ENCODE measurements at regions not wholly inside any gene's neighbourhood (a gene's known extent, or its start where the extent isn't known, plus 50 kb on each side); places are given as distances from the start of the nearest gene placed in this dataset.
A peak's percentile ranks its signal among the peaks of the same experiment; 100 is the strongest.

DNA sequence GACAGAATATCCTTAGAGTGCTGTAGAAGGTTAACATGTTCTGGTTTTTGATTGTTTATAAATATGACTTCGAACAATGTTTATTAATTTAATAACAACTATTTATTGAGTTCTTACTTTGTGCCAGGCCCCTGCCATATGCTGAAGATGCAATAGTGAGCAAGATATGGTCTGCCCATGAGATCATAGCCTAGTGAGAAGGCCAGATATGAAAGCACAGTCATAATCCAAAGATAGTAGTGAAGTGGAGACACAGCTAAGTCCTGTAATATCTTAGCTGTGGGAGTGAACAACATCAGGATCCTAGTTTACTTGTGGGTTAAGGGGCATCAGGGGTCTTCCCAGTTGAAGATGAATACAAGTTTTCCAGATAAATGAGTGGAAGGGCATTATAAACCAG is 189.4 kb upstream of the FBXO33 start:
- no peak for DNase-seq

DNA sequence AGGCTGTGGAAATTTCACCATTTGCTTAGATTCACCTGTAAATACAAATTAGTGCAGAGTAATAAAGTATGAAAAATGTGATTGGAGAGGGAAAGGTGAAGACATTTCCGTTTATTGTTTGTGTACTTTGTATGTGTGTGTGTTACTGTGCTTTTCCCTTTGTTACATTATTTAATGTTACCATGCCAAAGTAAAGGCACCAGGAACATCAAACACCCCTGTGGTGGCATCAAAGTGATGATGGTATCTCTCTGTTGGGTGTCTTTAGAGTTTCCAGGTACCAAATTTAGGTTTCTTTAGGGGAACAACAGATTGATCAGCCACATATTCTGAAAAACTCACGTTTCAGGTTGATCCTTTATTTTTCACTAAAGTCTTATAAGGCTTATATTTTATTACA is 189.0 kb upstream of the FBXO33 start:
- no peak for DNase-seq

DNA sequence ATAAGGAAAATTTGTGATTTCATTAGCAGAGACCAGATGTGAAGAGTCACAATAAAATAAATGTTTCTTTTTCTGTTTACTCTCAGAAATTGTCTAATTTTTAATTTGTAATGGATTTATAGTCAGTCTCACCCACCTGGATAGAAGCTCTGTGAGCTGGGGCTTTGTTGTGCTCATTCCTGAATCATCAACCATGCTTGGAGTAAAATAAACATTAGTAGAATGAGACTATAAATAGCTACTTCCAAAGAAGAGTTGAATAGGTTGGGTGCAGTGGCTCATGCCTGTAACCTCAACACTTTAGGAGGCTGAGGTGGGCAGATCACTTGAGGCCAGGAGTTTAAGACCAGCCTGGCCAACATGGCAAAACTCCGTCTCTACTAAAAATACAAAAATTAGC is 185.3 kb upstream of the FBXO33 start:
- peak; percentile 39 for DNase-seq

DNA sequence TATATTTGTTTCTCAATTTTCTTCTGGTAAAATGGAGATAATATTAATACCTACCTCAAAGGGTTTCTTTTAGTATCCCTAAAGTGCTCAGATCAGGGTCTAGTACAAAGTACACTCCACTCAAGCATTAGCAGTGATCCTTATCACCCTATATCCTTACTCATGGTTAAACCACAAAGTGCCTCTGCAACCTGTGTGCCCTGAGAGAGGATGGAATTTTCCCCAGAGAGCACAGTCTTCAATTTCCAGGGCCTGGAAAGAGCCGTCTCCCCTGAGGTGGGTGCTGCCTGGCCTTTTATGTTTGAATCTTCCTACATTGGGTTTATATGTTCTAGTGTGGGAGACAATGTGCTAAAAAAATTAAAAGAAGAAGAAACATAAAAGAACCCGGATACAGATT is 183.1 kb upstream of the FBXO33 start:
- peak; percentile 3 for DNase-seq

DNA sequence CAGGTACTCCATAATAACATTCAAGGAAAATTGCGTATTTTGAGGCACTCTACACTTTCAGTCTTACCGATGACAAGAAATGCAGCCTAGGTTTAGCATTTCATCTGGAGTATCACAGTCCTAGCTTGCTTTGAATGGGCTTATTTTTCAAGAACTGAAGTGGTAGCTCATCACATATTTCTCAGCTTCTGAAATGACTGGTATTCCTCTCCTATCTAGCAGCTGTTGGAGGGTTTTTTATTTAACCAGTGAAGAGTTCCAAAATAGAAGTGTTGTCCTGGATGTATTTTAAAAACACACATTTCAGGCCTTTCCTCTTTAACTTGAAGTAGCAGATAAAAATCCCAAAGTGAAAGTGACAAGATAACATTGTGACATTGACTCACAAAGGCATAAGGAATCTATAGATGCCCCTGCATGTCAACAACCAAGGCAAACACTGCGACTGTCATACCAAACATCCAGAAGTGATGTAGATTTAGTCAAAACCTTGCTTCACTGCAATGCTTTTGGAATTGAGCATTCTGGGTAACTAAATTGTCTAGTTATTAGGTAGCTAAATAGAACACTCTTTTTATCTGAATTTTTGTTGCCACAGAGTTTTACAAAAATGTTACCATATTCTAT is 182.2 kb upstream of the FBXO33 start:
- peak; percentile 4 for DNase-seq

DNA sequence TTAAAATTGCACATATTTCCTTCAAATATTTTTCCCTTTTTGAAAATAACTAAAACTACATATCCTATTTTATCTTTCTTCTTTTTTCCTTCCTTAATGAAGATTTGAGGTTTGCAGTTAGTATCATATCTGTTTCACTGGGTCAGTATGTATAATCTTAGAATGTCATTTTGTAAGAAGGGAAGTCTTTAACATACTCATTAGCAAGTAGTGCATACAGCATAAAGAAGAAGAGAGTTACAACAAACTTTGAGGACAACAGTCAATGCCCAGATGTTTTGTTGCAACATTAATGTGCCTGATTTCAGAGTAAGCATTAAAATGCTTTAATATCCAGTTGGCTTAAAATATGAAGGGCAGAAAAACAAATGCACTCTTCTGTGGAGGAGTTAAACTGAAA is 176.9 kb upstream of the FBXO33 start:
- no peak for DNase-seq

DNA sequence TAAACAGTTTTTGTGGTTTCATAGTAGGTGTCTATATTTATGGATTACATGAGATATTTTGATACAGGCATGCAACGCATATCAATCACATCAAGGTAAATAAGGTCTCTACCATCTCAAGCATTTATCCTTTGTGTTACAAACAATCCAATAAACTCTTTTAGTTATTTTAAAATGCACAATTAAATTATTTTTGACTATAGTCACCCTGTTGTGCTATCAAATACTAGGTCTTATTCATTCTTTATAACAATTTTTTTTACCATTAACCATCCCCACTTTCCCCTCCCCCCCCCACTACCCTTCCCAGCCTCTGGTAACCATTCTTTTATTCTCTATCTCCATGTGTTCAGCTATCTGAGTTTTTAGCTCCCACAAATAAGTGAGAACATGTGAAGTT is 175.7 kb upstream of the FBXO33 start:
- no peak for DNase-seq

DNA sequence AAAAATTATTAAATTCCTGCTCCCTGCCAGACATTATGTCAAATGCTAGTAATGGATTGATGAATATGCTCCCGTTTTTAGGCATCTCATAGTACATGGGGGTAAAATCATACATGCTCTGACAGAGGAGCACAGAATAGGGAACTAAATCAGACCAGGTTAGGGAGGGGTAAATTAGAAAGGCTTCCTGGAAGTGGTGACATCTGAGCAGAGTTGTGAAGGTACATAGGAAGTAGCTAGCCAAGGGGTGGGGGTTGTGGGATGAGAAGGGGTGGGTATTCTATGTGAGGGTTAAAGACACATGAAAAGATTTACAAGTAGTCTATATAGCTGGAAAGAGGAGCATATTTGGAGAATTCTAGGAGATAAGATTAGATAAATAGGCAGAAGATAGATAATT is 171.7 kb upstream of the FBXO33 start:
- no peak for DNase-seq

DNA sequence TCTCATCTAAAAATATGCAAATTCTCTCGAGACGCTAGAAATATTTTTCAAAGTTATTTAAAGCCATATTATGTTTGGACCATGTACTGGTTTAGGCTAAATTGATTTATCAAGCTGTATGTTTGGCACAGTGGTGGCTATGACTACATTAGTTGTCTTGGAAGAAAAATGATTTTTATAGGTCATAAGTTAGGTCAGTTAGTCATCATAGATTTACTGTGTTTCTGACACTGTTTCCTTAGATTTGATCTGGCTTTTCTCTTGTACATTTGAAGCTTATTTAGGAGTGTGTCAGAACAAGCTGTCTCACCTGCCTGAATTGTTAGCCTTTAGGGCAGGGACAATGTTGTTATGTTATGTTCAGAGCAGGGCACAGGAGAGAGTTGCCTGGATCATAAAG is 161.1 kb upstream of the FBXO33 start:
- DNase-seq = no peak

DNA sequence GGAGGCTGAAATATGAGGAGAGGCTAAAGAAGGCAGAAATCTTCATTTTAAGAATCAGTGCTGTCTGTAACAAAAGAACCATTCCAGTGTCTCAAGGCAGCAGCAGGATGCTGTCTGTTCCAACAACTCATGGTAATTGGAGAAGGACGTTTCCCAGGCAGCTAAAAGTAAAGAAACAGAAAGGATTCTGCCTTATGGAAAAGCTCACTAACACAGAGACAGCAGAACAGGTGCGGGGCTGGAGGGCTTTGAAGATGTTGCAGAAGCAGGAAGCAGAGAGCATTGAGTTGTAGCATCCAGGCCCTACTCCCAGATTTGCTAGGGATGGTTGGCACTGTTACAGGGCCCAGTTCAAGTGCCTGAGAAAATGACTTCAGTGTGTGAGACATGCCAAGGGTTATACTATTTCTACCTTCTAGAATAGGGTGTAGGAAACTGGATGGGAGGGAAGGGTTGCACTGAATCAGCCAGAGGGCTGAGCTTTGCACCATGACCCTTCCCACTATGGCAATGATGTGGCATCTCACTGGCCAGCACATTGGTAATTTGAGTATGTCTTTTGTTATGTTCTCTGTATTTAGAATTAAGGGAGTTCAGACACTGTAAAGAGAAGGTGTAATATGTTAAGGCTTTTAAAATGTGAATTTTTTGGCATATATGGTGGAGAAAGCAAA is 160.0 kb upstream of the FBXO33 start:
- DNase-seq = peak; percentile 11

DNA sequence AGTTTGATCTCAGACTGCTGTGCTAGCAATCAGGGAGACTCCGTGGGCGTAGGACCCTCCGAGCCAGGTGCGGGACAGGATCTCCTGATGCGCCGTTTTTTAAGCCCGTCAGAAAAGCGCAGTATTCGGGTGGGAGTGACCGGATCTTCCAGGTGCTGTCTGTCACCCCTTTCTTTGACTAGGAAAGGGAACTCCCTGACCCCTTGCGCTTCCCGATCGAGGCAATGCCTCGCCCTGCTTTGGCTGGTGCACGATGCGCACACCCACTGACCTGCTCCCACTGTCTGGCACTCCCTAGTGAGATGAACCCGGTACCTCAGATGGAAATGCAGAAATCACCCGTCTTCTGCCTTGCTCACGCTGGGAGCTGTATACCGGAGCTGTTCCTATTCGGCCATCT is 157.6 kb upstream of the FBXO33 start:
- peak; percentile 36 for DNase-seq

DNA sequence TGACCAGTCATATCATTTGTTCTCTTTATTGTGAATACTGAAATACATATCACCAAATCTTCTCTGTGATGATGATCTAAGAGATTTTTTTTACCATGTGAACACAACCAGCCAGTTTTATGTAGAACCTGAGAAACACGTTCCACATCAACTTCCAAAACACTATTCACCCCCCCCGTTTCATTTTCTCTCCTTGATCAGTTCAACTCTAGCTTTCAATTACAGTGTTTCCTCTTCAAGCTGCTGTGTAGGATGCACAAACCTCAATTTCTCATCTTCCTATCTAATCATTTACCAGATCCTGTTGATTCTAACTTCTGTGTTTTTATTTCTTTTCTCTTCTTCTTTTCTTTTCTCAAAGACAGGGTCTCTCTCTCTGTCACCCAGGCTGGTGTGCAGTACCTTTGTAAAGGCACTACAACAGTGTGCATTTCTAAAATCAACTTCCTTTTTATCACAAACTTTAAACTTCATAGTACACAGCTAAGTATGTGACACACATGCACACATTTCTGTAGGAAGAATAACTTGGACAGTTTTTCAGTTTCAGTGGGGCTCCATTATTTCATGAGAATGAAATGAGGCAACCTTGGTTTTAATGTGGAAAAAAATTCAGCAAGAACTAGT is 149.9 kb upstream of the FBXO33 start:
- DNase-seq = no peak

DNA sequence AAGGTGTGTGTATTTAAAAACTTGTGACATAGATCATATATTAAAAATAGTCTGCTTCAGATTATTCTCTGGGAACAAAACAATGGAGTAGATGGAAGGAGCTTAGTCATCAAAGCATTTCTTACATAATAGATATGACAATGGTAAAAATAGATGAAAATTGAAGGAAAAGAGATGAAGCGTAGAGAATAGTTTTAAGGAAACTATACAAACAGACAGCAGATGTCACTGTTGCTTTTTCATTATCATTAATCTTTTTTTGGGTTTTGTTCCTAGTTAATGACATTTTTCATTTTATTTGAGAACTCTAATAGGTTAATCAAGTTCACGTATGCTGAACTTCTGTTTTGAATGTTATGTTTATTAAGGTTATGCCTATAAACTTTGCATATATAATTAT is 149.2 kb upstream of the FBXO33 start:
- peak; percentile 21 for DNase-seq

DNA sequence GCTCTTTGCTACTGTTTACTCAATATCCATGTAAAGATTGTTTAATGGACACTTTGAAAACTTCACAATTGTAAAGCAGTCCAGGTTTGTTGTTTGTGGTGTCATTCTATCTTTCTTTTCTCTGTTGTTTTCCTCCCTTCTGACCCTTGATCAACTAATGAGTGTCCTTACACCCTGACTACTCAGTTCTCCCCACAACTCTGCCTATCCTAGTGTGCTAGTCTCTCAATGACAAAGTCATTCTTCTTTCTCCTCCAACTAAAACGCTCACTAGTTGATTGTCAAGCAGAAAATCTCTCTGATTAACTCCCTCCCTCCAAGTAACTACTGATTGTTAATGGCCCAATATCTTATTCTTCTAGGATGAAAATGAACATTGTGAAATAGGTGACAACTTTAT is 148.5 kb upstream of the FBXO33 start:
- DNase-seq = no peak

DNA sequence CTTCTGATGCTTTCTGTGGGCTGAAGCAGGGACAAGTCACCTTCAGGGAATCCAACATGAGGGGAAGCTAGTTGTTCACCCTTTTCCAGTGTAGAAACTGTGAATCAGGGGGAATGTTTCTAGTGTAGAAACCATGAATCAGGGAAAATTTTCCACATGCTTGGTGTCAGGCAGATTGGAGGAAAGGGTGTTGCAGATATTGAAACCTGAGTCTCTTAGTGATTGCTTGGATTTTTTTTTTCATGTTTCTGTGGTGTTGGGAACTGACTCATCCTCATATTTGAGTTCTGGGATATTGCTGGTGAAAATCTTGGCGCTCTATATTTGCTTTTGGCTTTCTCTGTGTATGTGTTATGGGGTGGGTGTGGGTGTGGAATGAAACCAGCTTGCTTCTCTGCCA is 144.5 kb upstream of the FBXO33 start:
- DNase-seq = no peak

DNA sequence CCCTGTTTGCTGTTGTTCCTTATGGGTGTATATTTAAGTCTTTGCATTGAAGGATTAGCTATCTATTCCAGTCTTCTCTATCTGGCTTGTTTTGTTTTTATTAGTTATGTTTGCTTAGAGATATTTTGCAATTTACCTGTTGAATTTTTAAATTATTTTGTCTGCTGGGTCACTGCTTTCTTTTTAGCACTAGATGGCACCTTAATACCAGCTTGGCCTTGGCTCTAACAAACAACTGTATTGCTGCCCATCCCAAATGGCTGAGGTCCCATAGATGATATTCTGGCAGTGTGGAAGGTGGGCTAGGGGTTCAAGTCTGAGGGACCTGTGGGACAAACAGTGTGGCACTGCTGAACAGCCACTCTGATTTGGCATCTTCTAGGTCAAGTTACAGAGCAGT is 144.0 kb upstream of the FBXO33 start:
- DNase-seq = no peak

DNA sequence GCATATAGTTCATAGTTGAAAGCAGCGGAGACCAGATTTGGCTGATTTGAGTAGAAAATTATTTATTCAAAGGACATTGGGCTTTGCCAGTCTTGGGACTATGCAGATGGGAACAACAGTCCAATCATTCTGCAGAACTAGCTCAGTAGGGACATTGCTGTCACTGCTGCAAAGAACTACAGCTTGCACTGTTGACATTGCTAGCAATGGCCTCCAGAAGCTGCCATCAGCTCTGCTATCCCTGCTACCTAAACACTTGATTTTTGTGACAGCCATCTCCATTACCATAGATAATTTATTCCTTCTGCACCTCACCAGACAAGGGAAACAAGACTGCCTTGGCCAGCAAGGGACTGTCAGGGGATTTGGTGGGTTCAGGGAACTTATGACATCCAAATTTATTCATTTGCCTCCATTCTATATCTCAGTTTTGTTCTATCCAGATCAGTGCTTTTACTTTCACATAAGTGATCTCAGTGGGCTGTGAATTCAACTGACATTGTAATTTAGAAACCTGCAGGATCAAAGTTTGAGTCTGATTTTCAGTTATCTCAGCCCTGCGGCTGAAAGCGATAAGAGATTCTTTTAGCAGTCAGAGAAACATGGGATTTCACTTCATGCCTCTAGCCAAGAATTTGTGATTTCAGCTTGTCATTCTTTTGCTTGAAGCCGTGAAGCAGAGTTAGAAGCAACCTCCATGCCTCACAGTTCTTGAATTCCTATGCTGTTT is 136.7 kb upstream of the FBXO33 start:
- DNase-seq = no peak

DNA sequence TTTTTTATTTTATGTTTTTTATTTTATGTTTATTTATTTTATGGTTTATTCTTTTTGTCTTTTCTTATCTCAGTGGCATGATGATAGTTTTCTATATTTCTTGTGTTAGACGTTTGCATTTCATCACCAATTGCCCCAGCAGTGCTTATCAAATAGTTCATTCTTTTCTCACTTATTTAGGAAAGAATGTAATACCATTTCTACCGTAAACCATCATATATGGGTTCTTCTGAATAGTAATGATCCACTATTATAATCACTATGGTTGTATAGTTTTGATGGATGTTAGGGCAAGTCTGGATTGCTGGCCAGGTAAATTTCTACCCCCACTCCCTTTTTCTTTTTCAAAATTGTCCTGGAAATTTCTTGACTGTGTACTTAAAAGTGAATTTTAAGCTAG is 134.6 kb upstream of the FBXO33 start:
- no peak for DNase-seq

DNA sequence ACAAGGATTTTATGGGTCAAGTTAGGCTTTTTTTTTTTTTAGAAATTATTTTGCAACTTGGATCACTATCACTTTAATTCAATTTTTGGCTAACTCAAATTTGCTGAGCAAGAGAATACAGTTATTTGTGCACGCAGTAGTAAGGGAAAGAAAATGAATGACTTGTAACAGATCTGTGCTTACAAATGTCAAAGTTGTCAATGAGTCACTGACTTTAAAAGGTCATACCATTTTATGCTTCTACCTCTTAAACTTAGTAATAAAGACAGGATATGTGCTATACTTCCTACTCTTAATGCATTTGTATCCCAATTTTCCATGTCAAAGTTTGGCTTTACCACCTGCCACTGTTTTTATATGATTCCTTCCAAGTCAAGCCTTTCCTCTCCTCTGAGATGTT is 131.1 kb upstream of the FBXO33 start:
- no peak for DNase-seq

DNA sequence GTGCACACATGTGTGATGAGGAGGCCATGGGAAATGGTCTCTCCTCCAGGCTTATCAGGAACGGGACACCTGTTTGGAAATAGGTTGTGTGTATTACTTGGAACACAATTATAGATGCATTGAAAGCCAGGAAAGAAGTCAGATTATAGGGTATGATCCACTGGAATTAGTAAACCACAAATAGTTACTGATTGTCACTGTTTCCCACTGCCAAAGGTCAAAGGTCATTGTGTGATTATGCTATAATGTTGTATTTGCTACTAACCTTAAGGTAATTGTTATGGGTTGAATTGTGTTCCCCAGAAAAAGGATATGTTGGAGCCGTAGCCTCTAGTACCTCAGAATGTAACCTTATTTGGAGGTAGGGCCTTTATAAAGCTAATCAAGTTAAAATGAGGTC is 129.9 kb upstream of the FBXO33 start:
- DNase-seq = no peak

DNA sequence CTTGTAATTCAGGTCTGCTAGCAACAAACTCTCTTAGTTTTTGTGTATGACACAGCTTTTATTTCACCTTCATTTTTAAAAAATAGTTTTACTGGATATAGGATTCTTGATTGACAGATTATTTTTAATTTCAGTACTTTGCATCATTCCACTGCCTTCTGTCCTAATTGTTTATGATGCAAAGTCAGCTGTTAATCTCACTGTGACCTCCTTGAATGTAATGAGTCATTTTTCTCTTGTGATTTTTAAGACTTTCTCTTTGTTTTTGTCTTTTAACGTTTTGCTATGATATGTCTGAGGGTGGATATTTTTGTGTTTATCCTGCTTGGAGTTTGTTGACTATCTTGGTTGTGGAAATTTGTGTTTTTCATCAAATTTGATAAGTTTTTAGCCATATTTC is 126.3 kb upstream of the FBXO33 start:
- peak; percentile 11 for DNase-seq

DNA sequence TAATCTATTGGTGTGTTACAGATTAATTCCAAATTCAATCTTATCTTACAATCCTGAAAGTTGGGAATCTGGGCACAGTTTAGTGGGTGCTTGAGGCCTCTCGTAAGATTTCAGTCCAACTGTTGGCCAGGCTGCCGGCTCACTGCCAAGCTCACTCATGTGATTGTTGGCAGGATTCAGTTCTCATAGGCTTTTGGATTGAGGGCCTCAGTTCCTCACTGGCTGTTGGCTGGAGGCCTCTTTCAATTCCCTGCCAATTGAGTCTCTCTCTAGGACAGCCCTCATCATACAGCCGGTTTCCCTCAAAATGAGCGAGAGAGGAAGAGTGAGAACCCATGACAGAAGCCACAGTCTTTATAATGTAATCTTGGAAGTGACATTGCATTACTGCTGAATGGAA is 123.5 kb upstream of the FBXO33 start:
- DNase-seq = no peak

DNA sequence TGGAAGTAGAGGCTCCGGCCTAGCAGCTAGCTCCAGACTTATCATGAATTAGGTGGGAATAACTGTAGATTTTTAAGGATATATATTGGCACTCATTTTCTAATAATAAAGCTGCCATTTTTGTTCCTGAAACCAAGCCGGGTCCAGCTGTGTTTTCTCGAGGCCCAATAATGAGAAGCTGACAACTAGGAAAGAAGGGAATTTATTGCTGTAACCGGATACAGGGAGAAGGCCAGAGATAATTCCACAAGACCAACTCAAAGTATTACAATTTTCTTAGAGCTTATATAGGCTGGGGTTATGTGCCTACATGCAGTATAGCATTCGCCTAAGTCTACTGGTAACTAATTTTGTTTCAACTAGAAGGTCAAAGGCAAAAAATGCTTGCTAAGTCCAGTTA is 122.3 kb upstream of the FBXO33 start:
- DNase-seq = no peak

DNA sequence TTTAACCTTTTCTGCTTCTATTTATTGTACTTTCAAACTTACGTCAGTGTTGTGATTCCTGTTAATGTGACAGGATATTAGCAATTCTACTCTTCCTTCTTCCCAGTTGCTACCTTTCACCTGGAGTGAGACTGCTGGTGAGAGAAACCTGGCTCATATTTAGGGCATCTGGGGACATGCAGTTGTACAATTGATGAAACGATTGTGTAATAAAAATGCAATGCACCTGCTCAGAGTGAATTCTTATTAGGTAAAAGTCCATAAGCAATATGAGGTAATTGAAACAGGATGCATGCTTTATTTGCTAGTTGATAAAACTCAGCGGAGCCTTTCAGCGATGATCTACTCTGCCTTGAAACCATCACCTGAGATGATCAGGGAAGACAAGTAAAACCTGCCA is 116.1 kb upstream of the FBXO33 start:
- DNase-seq = no peak
